NCI-H774 (cell line): ENCODE measurements at regions not wholly inside any gene's neighbourhood (a gene's known extent, or its start where the extent isn't known, plus 50 kb on each side); places are given as distances from the start of the nearest gene placed in this dataset.

Experiments used
- DNase-seq: peaks from one replicate; lab custom pipeline; 2025; lab: John Stamatoyannopoulos, UW

- DNase-seq = no peak
Measured at GRCh38 chr3:127483902-127484591, 106.5 kb downstream of the TPRA1 start.

GRCh38 chr3:127483005-127483641 is 107.4 kb downstream of the TPRA1 start:
- no peak for DNase-seq

- DNase-seq = no peak
Measured at GRCh38 chr3:127482216-127483004, 108.1 kb downstream of the TPRA1 start.

GRCh38 chr3:127480196-127480954 is 110.2 kb downstream of the TPRA1 start:
- no peak for DNase-seq

- no peak for DNase-seq
Measured at GRCh38 chr3:127479449-127479848, 111.1 kb downstream of the TPRA1 start.

GRCh38 chr3:127478922-127479321 is 111.6 kb downstream of the TPRA1 start:
- DNase-seq = no peak

GRCh38 chr3:127477396-127477795 is 113.1 kb downstream of the TPRA1 start:
- DNase-seq = no peak

- DNase-seq = no peak
Measured at GRCh38 chr3:127476936-127477335, 113.6 kb downstream of the TPRA1 start.

GRCh38 chr3:127475975-127476705 is 114.4 kb downstream of the TPRA1 start:
- no peak for DNase-seq

- no peak for DNase-seq
Measured at GRCh38 chr3:127475391-127475790, 115.1 kb downstream of the TPRA1 start.

- DNase-seq = peak; percentile 14
Measured at GRCh38 chr3:127473244-127474024, 117.1 kb downstream of the TPRA1 start.

GRCh38 chr3:127472506-127472905 is 118.0 kb downstream of the TPRA1 start:
- DNase-seq = no peak

- DNase-seq = no peak
Measured at GRCh38 chr3:127471142-127471541, 119.4 kb downstream of the TPRA1 start.

GRCh38 chr3:127469760-127470159 is 120.8 kb downstream of the TPRA1 start:
- no peak for DNase-seq

- DNase-seq = no peak
Measured at GRCh38 chr3:127467391-127467790, 123.1 kb downstream of the TPRA1 start.

GRCh38 chr3:127464642-127465041 is 125.9 kb downstream of the TPRA1 start:
- DNase-seq = no peak

GRCh38 chr3:127462111-127462655 is 128.3 kb downstream of the TPRA1 start:
- DNase-seq = no peak

- DNase-seq = no peak
Measured at GRCh38 chr3:127461286-127461910, 129.1 kb downstream of the TPRA1 start.

- no peak for DNase-seq
Measured at GRCh38 chr3:127459891-127460290, 130.6 kb downstream of the TPRA1 start.
